Hepatocyte (in vitro differentiated cells): ENCODE measurements at regions not wholly inside any gene's neighbourhood (a gene's known extent, or its start where the extent isn't known, plus 50 kb on each side); places are given as distances from the start of the nearest gene placed in this dataset.

Experiments
- DNase-seq: peaks from one replicate; pipeline ENCODE4 v3.0.0-alpha.2; 2016; ENCODE audit warnings: low spot score
- H2AFZ ChIP-seq: fragments of 200-600 bp; sonication (generic); 2 replicates; pipeline ENCODE4 v1.6.0; 2016; ENCODE audit warnings: antibody characterized with exemption, mild to moderate bottlenecking
- H3K27ac ChIP-seq: fragments of 200-600 bp; sonication (generic); 2 replicates; pipeline ENCODE4 v1.5.1; 2016; ENCODE audit warnings: mild to moderate bottlenecking
- H3K27me3 ChIP-seq: fragments of 200-600 bp; sonication (generic); 2 replicates; pipeline ENCODE4 v1.6.1; 2016
- H3K36me3 ChIP-seq: fragments of 200-600 bp; sonication (generic); replicated peaks from 2 replicates; pipeline ENCODE4 v1.5.1; 2016; ENCODE audit warnings: low read depth; ENCODE audit not compliant: insufficient read depth
- H3K4me1 ChIP-seq: fragments of 200-600 bp; sonication (generic); 2 replicates; pipeline ENCODE4 v1.5.1; 2016; ENCODE audit warnings: mild to moderate bottlenecking, moderate library complexity; ENCODE audit not compliant: insufficient read depth
- H3K4me2 ChIP-seq: fragments of 200-600 bp; sonication (generic); 2 replicates; pipeline ENCODE4 v1.6.0; 2016
- H3K4me3 ChIP-seq: fragments of 200-600 bp; sonication (generic); 2 replicates; pipeline ENCODE4 v1.5.1; 2016; ENCODE audit warnings: mild to moderate bottlenecking
- H3K79me2 ChIP-seq: fragments of 200-600 bp; sonication (generic); 2 replicates; pipeline ENCODE4 v1.6.0; 2017; ENCODE audit warnings: mild to moderate bottlenecking
- H3K9me2 ChIP-seq: fragments of 200-600 bp; sonication (generic); replicated peaks from 2 replicates; pipeline ENCODE4 v1.6.0; 2017; ENCODE audit warnings: mild to moderate bottlenecking; ENCODE audit not compliant: insufficient read depth
- H3K9me3 ChIP-seq: fragments of 200-600 bp; sonication (generic); 2 replicates; pipeline ENCODE4 v1.5.1; 2016; ENCODE audit warnings: low read depth, mild to moderate bottlenecking
- H4K20me1 ChIP-seq: fragments of 200-600 bp; sonication (generic); 2 replicates; pipeline ENCODE4 v1.6.0; 2016; ENCODE audit warnings: mild to moderate bottlenecking; ENCODE audit not compliant: insufficient read depth, poor library complexity, severe bottlenecking
- EZH2 ChIP-seq: fragments of 200-600 bp; sonication (generic); IDR thresholded peaks from 2 replicates; pipeline ENCODE4 v1.6.1; 2016; ENCODE audit warnings: antibody characterized with exemption, mild to moderate bottlenecking, borderline replicate concordance
- EZH2phosphoT487 ChIP-seq: fragments of 200-600 bp; sonication (generic); IDR thresholded peaks from one replicate; pipeline ENCODE4 v1.6.1; 2018; ENCODE audit warnings: antibody characterized with exemption, mild to moderate bottlenecking, low read depth, moderate library complexity; ENCODE audit not compliant: unreplicated experiment, severe bottlenecking
- WGBS: methylation state at CpG from one replicate; pipeline ENCODE4 v1.1.6; 2016; ENCODE audit warnings: low lambda C conversion rate; ENCODE audit errors: missing lambda C conversion rate; 5-methylcytosine and 5-hydroxymethylcytosine counted together
- TF ChIP-seq, protein P1 (sequence below): fragments of 200-600 bp; sonication (generic); IDR thresholded peaks from 2 replicates; pipeline ENCODE4 v1.5.1; 2016; ENCODE audit warnings: antibody characterized with exemption, mild to moderate bottlenecking; ENCODE audit not compliant: poor library complexity

DNA sequence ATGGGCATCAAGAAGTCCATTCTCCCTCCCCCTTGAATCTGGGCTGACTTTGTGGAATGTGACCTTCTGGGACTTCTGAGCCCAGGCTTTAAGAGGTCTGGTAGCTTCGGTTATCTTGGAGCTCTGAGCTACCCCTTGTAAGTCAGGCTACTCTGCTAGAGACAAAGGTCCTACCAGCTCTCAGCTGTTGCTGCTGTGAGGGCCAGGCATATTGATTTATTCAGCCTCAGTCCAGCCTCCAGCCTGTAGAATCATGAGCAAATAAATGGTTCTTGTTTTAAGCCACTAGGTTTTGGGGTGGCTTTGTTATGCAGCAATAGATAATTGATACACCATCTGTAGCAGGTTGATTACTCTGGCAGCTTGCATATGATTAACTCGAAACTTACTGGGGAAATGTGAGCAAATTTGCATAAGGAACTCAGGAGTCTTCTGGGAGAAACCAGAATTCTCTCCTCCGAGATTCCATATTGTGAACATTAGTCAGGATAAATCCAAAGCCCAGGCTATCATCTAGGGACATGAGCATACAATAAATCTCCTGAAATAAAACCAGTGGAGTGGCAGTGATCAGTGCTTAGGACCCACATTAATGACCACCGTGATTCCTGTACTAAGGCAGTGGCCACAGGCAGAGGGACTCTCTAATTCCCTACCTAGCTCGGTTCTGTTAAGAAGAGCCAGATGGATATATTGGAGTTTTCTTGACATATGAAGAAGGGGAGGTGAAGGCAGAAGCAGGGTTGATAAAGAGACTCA, 336.1 kb downstream of the CDC5L start:
- no peaks in the 10 kb centered on the region for H3K4me1 ChIP-seq
- H3K27me3 ChIP-seq, result peaks cover 21% of the 10 kb centered on the region
- no peaks in the 10 kb centered on the region for H3K9me2 ChIP-seq
- no peak overlapping the region for H2AFZ ChIP-seq
- TF ChIP-seq, protein P1, sequence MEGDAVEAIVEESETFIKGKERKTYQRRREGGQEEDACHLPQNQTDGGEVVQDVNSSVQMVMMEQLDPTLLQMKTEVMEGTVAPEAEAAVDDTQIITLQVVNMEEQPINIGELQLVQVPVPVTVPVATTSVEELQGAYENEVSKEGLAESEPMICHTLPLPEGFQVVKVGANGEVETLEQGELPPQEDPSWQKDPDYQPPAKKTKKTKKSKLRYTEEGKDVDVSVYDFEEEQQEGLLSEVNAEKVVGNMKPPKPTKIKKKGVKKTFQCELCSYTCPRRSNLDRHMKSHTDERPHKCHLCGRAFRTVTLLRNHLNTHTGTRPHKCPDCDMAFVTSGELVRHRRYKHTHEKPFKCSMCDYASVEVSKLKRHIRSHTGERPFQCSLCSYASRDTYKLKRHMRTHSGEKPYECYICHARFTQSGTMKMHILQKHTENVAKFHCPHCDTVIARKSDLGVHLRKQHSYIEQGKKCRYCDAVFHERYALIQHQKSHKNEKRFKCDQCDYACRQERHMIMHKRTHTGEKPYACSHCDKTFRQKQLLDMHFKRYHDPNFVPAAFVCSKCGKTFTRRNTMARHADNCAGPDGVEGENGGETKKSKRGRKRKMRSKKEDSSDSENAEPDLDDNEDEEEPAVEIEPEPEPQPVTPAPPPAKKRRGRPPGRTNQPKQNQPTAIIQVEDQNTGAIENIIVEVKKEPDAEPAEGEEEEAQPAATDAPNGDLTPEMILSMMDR, result no peak
- TF ChIP-seq EZH2phosphoT487, result no peak
- no peak for TF ChIP-seq EZH2
- H3K9me3 ChIP-seq, result no peaks in the 10 kb centered on the region
- no peaks in the 10 kb centered on the region for H3K79me2 ChIP-seq
- H4K20me1 ChIP-seq, result no peaks in the 10 kb centered on the region
- 69% methylated on average over 5 of the region's 5 CpGs for WGBS
- H3K36me3 ChIP-seq, result no peaks in the 10 kb centered on the region
- H3K4me3 ChIP-seq, result no peak overlapping the region
- no peak overlapping the region for H3K4me2 ChIP-seq
- H3K27ac ChIP-seq, result no peak overlapping the region
- DNase-seq, result no peak

DNA sequence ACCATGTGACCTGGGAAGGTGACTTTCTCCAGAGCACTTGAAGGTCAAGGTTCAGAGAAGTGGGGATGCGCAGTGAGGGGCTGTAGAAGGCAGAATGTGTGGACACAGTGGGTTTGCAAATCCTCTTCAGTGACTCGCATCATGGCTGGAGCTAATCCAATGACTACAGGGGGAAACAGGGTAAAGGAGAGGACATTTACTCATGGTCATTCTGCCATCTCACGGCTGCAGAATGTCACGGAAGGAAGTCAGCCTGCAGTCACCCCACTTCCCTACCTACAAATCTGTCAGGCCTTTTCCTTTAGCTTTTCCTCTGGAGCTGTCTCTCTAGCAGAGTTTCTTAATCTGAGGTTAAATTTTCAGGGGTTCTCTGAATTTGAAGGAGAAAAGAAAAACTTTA, 337.6 kb downstream of the CDC5L start:
- 90% methylated on average over 4 of the region's 4 CpGs for WGBS
- TF ChIP-seq EZH2, result no peak
- TF ChIP-seq, protein P1, result no peak
- no peak for TF ChIP-seq EZH2phosphoT487
- Histone ChIP-seq H3K9me2 (no peaks in the 10 kb centered on the region), H3K27ac (no peak overlapping the region), H3K27me3 (peaks cover 12% of the 10 kb centered on the region), H3K9me3 (no peaks in the 10 kb centered on the region), H3K4me1 (no peaks in the 10 kb centered on the region), H3K79me2 (no peaks in the 10 kb centered on the region), H2AFZ (no peak overlapping the region), H3K4me2 (no peak overlapping the region), H3K36me3 (no peaks in the 10 kb centered on the region), H4K20me1 (no peaks in the 10 kb centered on the region), H3K4me3 (no peak overlapping the region)
- no peak for DNase-seq

DNA sequence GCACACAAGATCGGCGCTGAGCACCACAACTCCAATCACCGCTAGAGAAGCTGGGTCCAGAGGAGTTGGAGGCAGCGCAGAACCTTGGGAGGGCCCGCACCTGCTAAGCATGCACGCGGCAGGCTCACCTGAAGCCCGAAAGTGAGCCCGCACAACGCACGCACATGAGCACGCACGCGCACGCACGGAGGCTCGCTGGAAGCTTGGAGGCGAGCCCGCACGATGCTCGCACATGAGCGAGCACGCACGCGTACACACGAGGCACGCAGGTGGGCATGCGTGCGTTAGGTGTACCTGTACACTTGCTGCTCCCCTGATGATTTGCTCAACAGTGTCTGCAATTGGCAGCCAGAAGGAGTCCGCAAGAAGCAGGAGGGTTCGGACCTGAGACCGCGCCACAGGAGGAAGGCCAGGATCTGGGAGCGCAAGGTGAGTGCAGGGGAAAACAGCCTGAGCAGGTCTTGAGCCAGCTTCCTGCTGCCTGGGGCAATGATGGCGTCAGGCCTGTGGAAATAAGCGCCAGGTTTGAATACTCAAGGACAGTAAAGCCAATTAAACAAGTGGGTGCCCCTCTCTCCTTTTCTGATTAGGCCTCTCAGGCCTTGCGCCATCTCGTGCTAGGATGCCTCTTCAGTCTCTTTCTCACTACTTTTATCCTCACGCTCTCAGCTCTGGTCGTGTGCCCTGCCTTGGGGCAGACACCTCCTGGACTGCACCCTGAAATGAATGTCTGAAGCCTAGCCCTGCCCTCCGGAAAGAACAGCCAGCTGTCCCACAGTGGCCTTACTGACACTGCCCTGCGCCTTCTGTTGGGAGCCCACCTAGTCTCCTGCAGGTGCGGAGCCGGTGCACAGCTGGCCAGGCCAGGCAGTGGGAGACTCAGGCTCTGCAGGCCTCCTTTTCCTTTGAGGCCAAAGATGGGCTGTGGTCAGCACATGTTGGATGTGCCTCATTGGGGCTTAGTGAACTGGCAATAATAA, 340.4 kb downstream of the CDC5L start:
- DNase-seq, result no peak

More for the DNA sequence above, 340.4 kb downstream of the CDC5L start:
- Histone ChIP-seq H3K27ac (no peak overlapping the region), H2AFZ (no peak overlapping the region), H3K4me3 (no peak overlapping the region), H3K9me2 (no peaks in the 10 kb centered on the region), H4K20me1 (no peaks in the 10 kb centered on the region), H3K4me2 (no peak overlapping the region), H3K79me2 (no peaks in the 10 kb centered on the region), H3K36me3 (no peaks in the 10 kb centered on the region), H3K4me1 (peaks cover 18% of the 10 kb centered on the region), H3K27me3 (peaks cover 6% of the 10 kb centered on the region), H3K9me3 (no peaks in the 10 kb centered on the region)
- TF ChIP-seq, protein P1, result no peak
- TF ChIP-seq EZH2, result no peak
- no peak for TF ChIP-seq EZH2phosphoT487
- 97% methylated on average over 44 of the region's 44 CpGs for WGBS
